GM19240 (cell line): ENCODE measurements at regions not wholly inside any gene's neighbourhood (a gene's known extent, or its start where the extent isn't known, plus 50 kb on each side); places are given as distances from the start of the nearest gene placed in this dataset.

Experiments
- DNase-seq: peaks from one replicate; pipeline ENCODE4 v3.0.0; 2011; ENCODE audit warnings: low spot score; ENCODE audit not compliant: insufficient read length

GRCh38 chr2:16334886-16335603 is 330.6 kb downstream of the CYRIA start:
- no peak for DNase-seq

DNA sequence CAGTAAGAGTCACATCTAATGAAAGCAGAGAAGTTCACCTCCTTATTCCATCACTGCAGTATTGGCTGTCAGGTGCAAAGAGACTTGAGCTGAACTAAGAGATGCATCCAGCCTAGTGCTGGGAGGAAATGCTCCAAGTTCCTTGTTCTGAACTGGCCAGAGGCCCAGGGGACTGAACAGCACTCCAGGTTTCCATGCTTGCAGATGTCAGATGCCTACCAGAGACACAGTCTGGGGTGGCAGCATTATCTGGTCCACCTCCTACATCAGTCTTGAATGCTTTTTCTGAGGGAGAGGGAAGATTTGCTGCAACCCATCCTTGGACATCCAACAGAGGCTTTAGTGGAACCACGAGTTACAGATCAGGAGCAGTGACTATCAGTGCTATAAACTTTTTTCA is 331.3 kb downstream of the CYRIA start:
- DNase-seq, result no peak

- DNase-seq, result no peak
These were observed 332.0 kb downstream of the CYRIA start for GRCh38 chr2:16333681-16334080.

DNA sequence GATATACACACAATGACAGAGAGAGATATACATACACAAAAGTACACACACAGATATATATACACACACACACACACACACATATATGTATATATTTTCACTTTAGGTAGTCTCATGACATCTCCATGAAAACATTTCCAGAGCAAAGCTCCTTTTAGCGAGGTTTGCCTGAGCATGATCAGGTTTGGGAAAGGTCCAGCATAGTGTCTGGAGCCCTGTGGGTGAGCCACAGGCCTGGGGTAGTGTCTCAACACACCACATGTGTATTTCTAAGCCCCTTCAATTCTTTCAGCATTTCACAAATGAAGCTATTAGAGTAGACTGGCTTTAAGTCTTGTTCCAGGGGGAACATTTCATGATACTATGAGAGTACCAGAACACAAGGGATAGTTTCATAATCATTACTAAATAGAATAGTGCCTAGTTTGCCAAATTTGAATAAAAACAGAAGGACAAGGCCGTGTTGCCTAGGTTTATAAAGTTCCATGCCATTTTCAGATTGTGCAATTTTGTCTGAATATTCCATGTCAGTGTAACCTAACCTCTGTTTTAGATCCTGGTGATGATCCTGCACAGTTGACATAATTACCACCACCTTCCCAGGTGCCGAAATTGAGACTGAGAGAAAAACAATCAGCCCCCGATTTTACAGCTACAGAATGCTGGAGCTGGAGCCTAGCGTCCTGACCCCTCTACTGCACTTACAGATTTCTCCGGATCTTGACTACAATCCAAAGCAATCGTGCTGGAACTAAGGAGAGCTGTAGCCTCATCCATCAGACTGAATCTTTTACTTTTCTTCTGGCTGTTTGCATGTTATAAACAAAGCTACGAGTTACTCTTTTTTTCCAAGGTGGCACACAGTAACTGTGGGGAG is 332.7 kb downstream of the CYRIA start:
- no peak for DNase-seq

DNA sequence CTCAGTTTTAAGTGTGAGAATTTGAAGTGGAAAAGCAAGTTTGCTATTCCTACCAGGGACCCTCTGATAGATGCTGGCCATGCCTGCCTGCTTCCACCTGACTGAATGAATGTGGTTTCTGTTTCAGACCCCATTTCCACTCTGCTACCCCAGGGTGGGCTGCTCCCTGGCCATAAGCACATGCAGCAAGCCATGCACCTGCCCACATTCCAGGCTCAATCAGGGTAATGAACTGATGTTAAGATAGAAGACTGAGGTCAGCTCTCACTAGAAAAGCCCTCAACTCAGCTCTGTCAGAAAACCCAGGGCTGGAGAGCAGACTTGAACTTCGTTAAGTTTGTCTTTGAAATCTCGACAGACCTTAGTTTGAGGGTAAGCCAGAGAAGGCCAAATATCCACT is 333.9 kb downstream of the CYRIA start:
- no peak for DNase-seq

DNA sequence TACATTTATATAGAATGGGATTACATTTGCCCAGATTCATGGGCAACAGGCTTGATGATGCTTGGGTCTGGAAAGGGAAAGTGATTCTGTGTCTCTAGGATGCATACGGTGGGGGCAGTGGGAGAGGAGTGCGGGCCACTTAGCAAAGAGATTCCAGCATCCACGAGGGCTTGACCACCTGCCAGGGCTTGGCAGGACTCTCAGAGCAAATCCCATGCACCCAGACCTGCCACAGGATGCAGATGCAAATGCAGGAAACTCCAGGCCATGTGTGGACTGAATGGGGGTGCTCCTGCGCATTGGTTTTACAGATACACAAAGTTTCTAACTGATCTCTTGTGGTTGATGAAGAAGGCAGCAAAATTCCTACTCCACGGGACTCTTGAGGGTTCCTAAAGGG is 334.7 kb downstream of the CYRIA start:
- DNase-seq, result no peak

- DNase-seq, result no peak
These were observed 335.1 kb downstream of the CYRIA start for GRCh38 chr2:16330571-16330970.

GRCh38 chr2:16330012-16330411 is 335.6 kb downstream of the CYRIA start:
- no peak for DNase-seq

DNA sequence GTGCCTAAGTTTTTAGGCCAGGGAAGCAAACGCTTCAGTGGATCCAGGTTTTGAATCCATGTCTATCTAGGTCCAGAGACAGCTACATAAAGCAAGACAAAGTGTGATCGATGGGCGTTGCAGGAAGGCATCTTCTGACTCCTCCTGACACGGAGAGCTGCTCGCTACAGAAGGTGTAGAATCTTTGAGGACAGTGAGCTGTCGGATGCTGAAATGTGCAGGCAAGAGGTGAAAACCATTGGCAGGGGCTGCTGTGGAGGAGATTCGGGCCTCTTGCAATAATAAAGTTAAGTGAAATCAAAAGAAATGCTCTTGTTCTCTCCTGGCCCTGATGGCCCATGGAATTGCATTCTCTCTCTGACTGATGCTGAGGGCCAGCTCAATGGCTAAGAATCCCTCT is 336.2 kb downstream of the CYRIA start:
- DNase-seq, result no peak

DNA sequence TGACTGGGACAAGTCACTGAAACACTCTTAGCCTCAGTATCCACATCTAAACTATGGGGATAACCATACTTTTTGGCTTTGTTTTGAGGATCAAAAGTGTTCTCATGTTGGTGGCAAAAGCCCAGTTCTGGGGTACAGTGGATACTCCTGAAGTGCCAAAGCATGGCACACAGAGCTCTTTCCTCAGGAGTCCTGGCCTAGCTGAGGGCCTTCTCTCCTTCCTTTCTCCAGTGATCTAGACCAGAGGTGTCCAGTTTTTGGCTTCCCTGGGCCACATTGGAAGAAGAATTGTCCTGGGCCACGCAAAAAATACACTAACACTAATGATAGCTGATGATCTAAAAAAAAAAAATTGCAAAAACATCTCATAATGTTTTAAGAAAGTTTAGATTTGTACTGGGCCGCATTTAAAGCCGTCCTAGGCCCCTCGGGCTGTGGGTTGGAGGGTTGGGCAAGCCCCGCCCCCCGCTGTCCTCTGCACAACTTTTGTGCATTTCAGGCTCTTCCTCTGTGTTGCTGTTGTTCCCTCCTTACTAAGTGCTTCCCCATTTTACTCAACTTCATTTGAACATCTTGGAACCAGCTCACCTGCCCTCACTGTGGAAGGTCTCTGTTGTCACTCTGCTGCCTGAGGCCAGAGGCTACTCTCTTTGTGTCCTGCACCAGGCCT is 337.0 kb downstream of the CYRIA start:
- DNase-seq, result no peak

GRCh38 chr2:16327326-16327725 is 338.3 kb downstream of the CYRIA start:
- DNase-seq, result no peak

DNA sequence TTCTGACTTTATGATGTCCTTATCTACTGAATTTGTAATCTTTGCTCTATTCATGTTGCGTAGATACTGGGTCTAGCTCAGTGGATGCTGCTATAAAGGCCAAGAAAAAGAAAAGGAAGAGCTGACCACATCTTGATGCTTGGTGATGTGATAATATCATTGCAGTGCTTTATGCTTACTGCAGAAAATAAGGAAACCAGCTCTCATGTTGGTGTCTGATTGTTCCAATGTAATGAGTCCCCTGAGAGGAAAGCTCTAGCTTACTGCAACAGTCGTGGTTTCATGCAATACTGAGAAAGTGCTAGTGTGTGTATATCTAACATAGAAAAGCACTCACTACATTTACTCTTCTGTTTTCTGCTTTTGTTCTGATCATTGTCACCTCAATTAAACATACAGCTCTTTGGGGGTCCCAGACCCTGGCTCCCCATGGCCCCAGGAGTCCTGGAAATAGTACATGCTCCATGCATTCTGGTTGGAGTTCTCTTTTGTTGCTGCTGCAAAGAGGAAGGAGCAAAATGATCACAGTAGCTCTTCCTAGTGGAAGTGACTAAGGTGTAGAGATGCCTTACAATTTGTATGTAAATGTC is 338.8 kb downstream of the CYRIA start:
- no peak for DNase-seq

DNA sequence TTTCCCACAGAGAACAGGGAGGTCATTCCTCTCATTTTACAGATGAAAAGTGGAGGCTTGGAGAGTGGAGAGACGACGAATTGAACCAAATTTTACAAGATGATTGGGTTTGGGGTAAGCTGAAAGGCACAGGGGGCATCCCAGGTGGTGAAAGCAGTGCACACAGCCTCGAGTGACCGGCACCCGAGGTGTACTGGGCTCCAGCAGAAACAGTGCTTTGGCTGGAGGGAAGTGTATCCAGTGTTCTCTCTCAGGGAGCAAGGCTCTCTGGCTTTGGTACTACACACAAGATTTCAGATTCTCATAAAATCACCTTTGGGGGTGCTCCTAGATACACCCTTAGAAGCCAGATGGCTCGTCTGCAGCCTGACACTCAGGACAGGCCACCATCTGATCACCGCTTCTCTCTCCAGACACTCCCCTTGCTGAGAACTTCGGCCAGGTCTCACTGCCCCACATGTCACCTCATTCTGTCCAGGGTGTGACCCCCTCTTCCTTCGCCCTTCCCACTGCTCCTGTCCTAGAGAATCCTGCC is 339.6 kb downstream of the CYRIA start:
- no peak for DNase-seq

- DNase-seq, result no peak
These were observed 340.3 kb downstream of the CYRIA start for GRCh38 chr2:16325016-16325975.

DNA sequence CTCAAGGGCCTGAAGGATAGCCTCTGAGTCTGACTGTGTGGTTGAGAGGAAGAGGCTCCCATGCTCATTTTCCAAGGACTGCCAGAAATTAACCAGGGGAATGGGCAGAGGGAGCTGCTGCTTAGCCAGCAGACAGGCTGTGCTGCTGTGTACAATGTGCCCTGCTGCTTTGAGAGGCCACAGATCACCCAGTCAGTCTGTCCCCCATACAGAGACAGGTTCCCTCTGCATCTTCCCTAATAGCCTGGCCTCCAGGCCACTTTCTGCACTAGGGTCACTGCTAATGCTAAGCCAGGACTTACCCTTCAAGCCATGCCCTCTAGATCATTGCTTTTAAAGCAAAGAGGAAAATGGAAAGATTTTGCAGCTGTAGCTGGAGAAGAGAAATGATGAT is 341.1 kb downstream of the CYRIA start:
- DNase-seq, result no peak

GRCh38 chr2:16323551-16324543 is 341.8 kb downstream of the CYRIA start:
- no peak for DNase-seq

GRCh38 chr2:16323126-16323520 is 342.5 kb downstream of the CYRIA start:
- DNase-seq, result no peak

DNA sequence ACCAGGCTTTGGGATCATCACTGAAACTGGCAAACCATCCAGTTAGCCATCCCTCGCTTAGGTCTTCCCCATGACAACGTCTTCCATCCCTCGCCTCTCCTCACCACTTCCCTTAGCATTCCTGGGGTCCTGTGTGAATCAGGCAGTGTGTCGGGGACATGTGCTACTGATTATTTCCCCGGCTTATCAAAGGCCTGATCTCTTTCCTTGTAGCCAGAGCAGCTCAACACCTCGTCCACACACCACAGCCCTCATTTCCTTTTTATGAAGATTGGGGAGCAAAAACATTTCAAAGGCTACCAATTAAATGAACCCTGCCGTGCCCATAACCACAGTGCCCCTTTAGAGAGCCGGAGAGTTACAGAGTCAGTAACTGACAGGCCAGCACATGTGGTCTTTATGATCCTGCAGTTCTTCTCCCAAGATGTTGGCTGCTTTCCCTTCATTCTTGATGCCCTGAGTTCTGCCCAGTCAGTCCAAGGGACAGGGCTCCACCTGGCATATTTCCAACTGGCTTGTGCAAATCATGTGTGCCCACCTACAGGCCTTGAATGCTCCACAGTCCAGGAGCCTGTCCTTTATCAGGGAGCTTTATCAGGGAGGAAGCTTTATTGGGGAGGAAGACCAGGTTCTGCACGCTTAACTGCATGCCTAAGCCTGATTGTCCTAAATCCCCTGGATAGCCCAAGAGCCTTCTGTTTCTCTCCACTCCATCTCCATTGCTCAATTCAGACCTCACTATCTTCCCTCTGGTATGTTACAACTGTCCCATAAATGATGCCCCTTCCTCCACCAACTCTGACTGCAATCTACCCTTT is 343.1 kb downstream of the CYRIA start:
- no peak for DNase-seq
